ENCODE measurements at regions not wholly inside any gene's neighbourhood (a gene's known extent, or its start where the extent isn't known, plus 50 kb on each side); places are given as distances from the start of the nearest gene placed in this dataset.

DNA sequence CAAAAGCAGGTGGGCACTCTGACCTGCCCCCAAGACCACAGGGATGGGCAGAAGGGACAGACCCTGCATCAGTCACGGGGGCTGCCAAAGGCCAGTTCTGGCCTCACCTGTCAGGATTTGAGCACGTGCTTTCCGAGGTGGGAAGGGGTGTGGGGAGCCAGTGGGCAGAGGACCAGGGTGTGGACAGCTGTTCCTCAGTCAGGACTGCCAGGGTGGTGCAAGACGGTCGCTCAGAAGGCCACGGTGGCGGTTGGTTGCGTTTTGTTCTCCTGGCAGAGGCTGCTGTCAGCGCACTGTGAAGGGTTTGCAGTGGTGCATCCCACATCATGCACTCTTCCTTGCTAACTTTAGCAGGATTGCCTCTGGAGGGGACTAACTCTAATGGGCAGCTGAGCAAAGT, 665.3 kb upstream of the RAB6C start:
- in situ Hi-C loops (cut with MboI) (no loop called here), intact Hi-C loops (cut with micrococcal nuclease) (no loop called here)
- FAIRE-seq (no peak), ATAC-seq (no peak), DNase-seq (ENCODE audit: extremely low read depth in 1 of 4, low spot score in 3 of 4) (no peak)
- POLR2A ChIA-PET = no interaction called here
- Histone ChIP-seq H3K9me3 (replicated peaks; ENCODE audit: control insufficient read depth, insufficient read depth, low read depth, low read length) (no peaks in the 10 kb centered on the region), H3K4me3 (no peak overlapping the region), H3K4me1 (replicated peaks in 1 of 2; ENCODE audit: control insufficient read depth in 2 of 2, insufficient read depth in 2 of 2, low read length in 2 of 2) (peaks cover 0 to 5% of the 10 kb centered on the region in 2 experiments; a peak in 2 of 5 replicates), H3K9ac (ENCODE audit: insufficient read depth in 1 of 2, low read depth in 2 of 2, low read length in 2 of 2) (no peak overlapping the region), H3K4me2 (ENCODE audit: insufficient read depth, low read length) (no peak overlapping the region), H3K9me1 (ENCODE audit: control insufficient read depth, insufficient read depth, low read length) (no peaks in the 10 kb centered on the region), H3K79me2 (ENCODE audit: control insufficient read depth, insufficient read depth, low read length) (no peaks in the 10 kb centered on the region), H3K27me3 (ENCODE audit: control insufficient read depth in 2 of 2, insufficient read depth in 2 of 2, low read length in 2 of 2) (no peaks in the 10 kb centered on the region; a peak in 1 of 5 replicates), H2AFZ (ENCODE audit: low read depth, low read length) (no peak overlapping the region), H4K20me1 (replicated peaks; ENCODE audit: control insufficient read depth, insufficient read depth, low read length) (no peaks in the 10 kb centered on the region), H3K36me3 (ENCODE audit: control insufficient read depth, insufficient read depth, low read length) (no peaks in the 10 kb centered on the region), H3K27ac (ENCODE audit: extremely low read depth, low read depth, low read length) (no peak overlapping the region)
- no peak for TF ChIP-seq ZNF316 (IDR thresholded peaks at IDR 0.05)
- no peak for TF ChIP-seq HNRNPH1 (optimal IDR thresholded peaks at IDR 0.05; ENCODE audit: low read depth, low read length)
- no peak for TF ChIP-seq SMAD2 (IDR thresholded peaks at IDR 0.05; ENCODE audit: low read depth, low read length)
- TF ChIP-seq ZNF431 (CRISPR knock-in tag; IDR thresholded peaks at IDR 0.05) = no peak
- TF ChIP-seq CHD1 (IDR thresholded peaks at IDR 0.05; ENCODE audit: low read length) = no peak
- TF ChIP-seq ZNF79 (CRISPR knock-in tag; IDR thresholded peaks at IDR 0.05; ENCODE audit: low read depth) = no peak
- TF ChIP-seq, protein P1, sequence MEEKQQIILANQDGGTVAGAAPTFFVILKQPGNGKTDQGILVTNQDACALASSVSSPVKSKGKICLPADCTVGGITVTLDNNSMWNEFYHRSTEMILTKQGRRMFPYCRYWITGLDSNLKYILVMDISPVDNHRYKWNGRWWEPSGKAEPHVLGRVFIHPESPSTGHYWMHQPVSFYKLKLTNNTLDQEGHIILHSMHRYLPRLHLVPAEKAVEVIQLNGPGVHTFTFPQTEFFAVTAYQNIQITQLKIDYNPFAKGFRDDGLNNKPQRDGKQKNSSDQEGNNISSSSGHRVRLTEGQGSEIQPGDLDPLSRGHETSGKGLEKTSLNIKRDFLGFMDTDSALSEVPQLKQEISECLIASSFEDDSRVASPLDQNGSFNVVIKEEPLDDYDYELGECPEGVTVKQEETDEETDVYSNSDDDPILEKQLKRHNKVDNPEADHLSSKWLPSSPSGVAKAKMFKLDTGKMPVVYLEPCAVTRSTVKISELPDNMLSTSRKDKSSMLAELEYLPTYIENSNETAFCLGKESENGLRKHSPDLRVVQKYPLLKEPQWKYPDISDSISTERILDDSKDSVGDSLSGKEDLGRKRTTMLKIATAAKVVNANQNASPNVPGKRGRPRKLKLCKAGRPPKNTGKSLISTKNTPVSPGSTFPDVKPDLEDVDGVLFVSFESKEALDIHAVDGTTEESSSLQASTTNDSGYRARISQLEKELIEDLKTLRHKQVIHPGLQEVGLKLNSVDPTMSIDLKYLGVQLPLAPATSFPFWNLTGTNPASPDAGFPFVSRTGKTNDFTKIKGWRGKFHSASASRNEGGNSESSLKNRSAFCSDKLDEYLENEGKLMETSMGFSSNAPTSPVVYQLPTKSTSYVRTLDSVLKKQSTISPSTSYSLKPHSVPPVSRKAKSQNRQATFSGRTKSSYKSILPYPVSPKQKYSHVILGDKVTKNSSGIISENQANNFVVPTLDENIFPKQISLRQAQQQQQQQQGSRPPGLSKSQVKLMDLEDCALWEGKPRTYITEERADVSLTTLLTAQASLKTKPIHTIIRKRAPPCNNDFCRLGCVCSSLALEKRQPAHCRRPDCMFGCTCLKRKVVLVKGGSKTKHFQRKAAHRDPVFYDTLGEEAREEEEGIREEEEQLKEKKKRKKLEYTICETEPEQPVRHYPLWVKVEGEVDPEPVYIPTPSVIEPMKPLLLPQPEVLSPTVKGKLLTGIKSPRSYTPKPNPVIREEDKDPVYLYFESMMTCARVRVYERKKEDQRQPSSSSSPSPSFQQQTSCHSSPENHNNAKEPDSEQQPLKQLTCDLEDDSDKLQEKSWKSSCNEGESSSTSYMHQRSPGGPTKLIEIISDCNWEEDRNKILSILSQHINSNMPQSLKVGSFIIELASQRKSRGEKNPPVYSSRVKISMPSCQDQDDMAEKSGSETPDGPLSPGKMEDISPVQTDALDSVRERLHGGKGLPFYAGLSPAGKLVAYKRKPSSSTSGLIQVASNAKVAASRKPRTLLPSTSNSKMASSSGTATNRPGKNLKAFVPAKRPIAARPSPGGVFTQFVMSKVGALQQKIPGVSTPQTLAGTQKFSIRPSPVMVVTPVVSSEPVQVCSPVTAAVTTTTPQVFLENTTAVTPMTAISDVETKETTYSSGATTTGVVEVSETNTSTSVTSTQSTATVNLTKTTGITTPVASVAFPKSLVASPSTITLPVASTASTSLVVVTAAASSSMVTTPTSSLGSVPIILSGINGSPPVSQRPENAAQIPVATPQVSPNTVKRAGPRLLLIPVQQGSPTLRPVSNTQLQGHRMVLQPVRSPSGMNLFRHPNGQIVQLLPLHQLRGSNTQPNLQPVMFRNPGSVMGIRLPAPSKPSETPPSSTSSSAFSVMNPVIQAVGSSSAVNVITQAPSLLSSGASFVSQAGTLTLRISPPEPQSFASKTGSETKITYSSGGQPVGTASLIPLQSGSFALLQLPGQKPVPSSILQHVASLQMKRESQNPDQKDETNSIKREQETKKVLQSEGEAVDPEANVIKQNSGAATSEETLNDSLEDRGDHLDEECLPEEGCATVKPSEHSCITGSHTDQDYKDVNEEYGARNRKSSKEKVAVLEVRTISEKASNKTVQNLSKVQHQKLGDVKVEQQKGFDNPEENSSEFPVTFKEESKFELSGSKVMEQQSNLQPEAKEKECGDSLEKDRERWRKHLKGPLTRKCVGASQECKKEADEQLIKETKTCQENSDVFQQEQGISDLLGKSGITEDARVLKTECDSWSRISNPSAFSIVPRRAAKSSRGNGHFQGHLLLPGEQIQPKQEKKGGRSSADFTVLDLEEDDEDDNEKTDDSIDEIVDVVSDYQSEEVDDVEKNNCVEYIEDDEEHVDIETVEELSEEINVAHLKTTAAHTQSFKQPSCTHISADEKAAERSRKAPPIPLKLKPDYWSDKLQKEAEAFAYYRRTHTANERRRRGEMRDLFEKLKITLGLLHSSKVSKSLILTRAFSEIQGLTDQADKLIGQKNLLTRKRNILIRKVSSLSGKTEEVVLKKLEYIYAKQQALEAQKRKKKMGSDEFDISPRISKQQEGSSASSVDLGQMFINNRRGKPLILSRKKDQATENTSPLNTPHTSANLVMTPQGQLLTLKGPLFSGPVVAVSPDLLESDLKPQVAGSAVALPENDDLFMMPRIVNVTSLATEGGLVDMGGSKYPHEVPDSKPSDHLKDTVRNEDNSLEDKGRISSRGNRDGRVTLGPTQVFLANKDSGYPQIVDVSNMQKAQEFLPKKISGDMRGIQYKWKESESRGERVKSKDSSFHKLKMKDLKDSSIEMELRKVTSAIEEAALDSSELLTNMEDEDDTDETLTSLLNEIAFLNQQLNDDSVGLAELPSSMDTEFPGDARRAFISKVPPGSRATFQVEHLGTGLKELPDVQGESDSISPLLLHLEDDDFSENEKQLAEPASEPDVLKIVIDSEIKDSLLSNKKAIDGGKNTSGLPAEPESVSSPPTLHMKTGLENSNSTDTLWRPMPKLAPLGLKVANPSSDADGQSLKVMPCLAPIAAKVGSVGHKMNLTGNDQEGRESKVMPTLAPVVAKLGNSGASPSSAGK (IDR thresholded peaks at IDR 0.05) = no peak
- no peak for TF ChIP-seq ZNF282 (CRISPR knock-in tag; IDR thresholded peaks at IDR 0.05)
- no peak for TF ChIP-seq ZNF174 (CRISPR knock-in tag; IDR thresholded peaks at IDR 0.05)
- no peak for TF ChIP-seq SAFB2 (IDR thresholded peaks at IDR 0.05; ENCODE audit: borderline replicate concordance, low read depth, low read length, severe bottlenecking)
- CTCF ChIA-PET (ENCODE audit: low intra/inter-chr PET ratio) = no interaction called here
- BruUV-seq (replicated peaks) = no TSS peak
- 3% methylated on average over 9 of the region's 9 CpGs for WGBS (ENCODE audit: insufficient coverage, low coverage, missing lambda C conversion rate)
